ENCODE measurements at regions not wholly inside any gene's neighbourhood (a gene's known extent, or its start where the extent isn't known, plus 50 kb on each side); places are given as distances from the start of the nearest gene placed in this dataset.

- no peak for DNase-seq (ENCODE audit: low read depth in 1 of 2, low spot score in 1 of 2)
- POLR2A ChIA-PET: no interaction called here
- CTCF ChIA-PET: no interaction called here
- no peak overlapping the region for H3K4me2 ChIP-seq
- WGBS (ENCODE audit: missing lambda C conversion rate): 24% methylated on average over 2 of the region's 2 CpGs
- no peaks in the 10 kb centered on the region for H3K4me1 ChIP-seq
- ATAC-seq: no peak
- no peak overlapping the region for H3K27ac ChIP-seq
- TF ChIP-seq MAFK (IDR thresholded peaks at IDR 0.05; ENCODE audit: partially characterized antibody): no peak
- no peak for TF ChIP-seq ELK1 (IDR thresholded peaks at IDR 0.05; ENCODE audit: low read depth, low read length)
- no peak for TF ChIP-seq USF2 (IDR thresholded peaks at IDR 0.05)
- TF ChIP-seq POLR2AphosphoS2 (conservative IDR thresholded peaks at IDR 0.05; ENCODE audit: low read length): no peak
- no peak for TF ChIP-seq HOXB13 (CRISPR knock-in tag; IDR thresholded peaks at IDR 0.05; ENCODE audit: low read depth)
- no peak for TF ChIP-seq ZNF302 (CRISPR knock-in tag; IDR thresholded peaks at IDR 0.05)
- no peak for TF ChIP-seq BHLHE40 (IDR thresholded peaks at IDR 0.05; ENCODE audit: low read depth, low read length)
- TF ChIP-seq MYC (IDR thresholded peaks at IDR 0.05; ENCODE audit: borderline replicate concordance, low read length): no peak
- TF ChIP-seq CHD4 (IDR thresholded peaks at IDR 0.05; ENCODE audit: borderline replicate concordance): no peak
- no peak for TF ChIP-seq CBX2 (IDR thresholded peaks at IDR 0.05; ENCODE audit: borderline replicate concordance, low read depth)
- TF ChIP-seq CEBPB (IDR thresholded peaks at IDR 0.05): no peak
- no peak for TF ChIP-seq HOXA7 (CRISPR knock-in tag; IDR thresholded peaks at IDR 0.05)
- TF ChIP-seq NPAS2 (CRISPR knock-in tag; IDR thresholded peaks at IDR 0.05; ENCODE audit: borderline replicate concordance): no peak
- TF ChIP-seq ATOH8 (CRISPR knock-in tag; IDR thresholded peaks at IDR 0.05; ENCODE audit: low read depth): no peak
- no peak for TF ChIP-seq MAX (IDR thresholded peaks at IDR 0.05)
- no peak for TF ChIP-seq CTCF (IDR thresholded peaks at IDR 0.05)
- no peak overlapping the region for H3K4me3 ChIP-seq
- no peak for FAIRE-seq
- no peaks in the 10 kb centered on the region; the same call in 2 of the 3 replicates for H3K9me3 ChIP-seq
Measured at GRCh38 chr3:147886879-147887278, 477.7 kb downstream of the ZIC1 start.

- DNase-seq (ENCODE audit: low read depth in 1 of 2, low spot score in 1 of 2): no peak
- no peak for TF ChIP-seq RNF2 (IDR thresholded peaks at IDR 0.05; ENCODE audit: borderline replicate concordance, low read depth)
- no peak for TF ChIP-seq MAZ (IDR thresholded peaks at IDR 0.05; ENCODE audit: borderline replicate concordance, low read depth, low read length)
- no peak for TF ChIP-seq RARB (CRISPR knock-in tag; IDR thresholded peaks at IDR 0.05)
- TF ChIP-seq MAFK (IDR thresholded peaks at IDR 0.05; ENCODE audit: partially characterized antibody): no peak
- TF ChIP-seq CHD4 (IDR thresholded peaks at IDR 0.05; ENCODE audit: borderline replicate concordance): no peak
- no peak for TF ChIP-seq KDM5A (IDR thresholded peaks at IDR 0.05)
- CTCF ChIA-PET: interaction anchor here (1.0 kb wide), 1 partner anchor 240 kb away, joined by 3 read pairs; no protein-coding TSS in a partner anchor
- Histone ChIP-seq H3K4me3 (no peak overlapping the region), H3K4me1 (no peaks in the 10 kb centered on the region), H3K4me2 (no peak overlapping the region), H3K27ac (no peak overlapping the region), H3K9me3 (no peaks in the 10 kb centered on the region)
- 16% methylated on average over 2 of the region's 2 CpGs for WGBS (ENCODE audit: missing lambda C conversion rate)
- POLR2A ChIA-PET: no interaction called here
- FAIRE-seq: no peak
- ATAC-seq: no peak
Measured at GRCh38 chr3:147887797-147888196, 478.6 kb downstream of the ZIC1 start.
